Astrocyte of the cerebellum (primary cell): ENCODE measurements at regions not wholly inside any gene's neighbourhood (a gene's known extent, or its start where the extent isn't known, plus 50 kb on each side); places are given as distances from the start of the nearest gene placed in this dataset.

Experiments
- DNase-seq: peaks from one replicate; pipeline ENCODE4 v3.0.0-alpha.2; 2011; ENCODE audit warnings: low read depth
- H3K4me3 ChIP-seq: 2 replicates; pipeline ENCODE4 v1.5.1; 2011; ENCODE audit warnings: mild to moderate bottlenecking, low read depth, low read length, moderate library complexity
- CTCF ChIP-seq: IDR thresholded peaks from 2 replicates; pipeline ENCODE4 v1.5.1; 2012; ENCODE audit warnings: low read length, low read depth, moderate library complexity, mild to moderate bottlenecking; ENCODE audit errors: missing control alignments
- in situ Hi-C: cut with HindIII; loops from 2 replicates; pipeline ENCODE4 v1.10.0; 2017; ENCODE audit warnings: low sequenced_read_pairs

GRCh38 chr13:82323101-82323500 lies 1559.2 kb downstream of the SLITRK1 start:
- no peak overlapping the region for H3K4me3 ChIP-seq
- no peak for TF ChIP-seq CTCF
- DNase-seq: no peak
- in situ Hi-C loops: no loop called here

- DNase-seq: no peak
- no peak for TF ChIP-seq CTCF
- H3K4me3 ChIP-seq: no peak overlapping the region
- in situ Hi-C loops: no loop called here
Observed at GRCh38 chr13:82305588-82305987, 1576.7 kb downstream of the SLITRK1 start.

GRCh38 chr13:82298106-82298505 lies 1584.2 kb downstream of the SLITRK1 start:
- TF ChIP-seq CTCF: no peak
- in situ Hi-C loops: no loop called here
- H3K4me3 ChIP-seq: no peak overlapping the region
- DNase-seq: no peak

GRCh38 chr13:82294226-82294625 lies 1588.0 kb downstream of the SLITRK1 start:
- in situ Hi-C loops: no loop called here
- no peak for TF ChIP-seq CTCF
- DNase-seq: no peak

GRCh38 chr13:82292334-82292733 lies 1589.9 kb downstream of the SLITRK1 start:
- in situ Hi-C loops: no loop called here
- DNase-seq: no peak
- no peak overlapping the region for H3K4me3 ChIP-seq
- TF ChIP-seq CTCF: no peak

More at GRCh38 chr13:82294226-82294625, 1588.0 kb downstream of the SLITRK1 start:
- H3K4me3 ChIP-seq: no peak overlapping the region

- TF ChIP-seq CTCF: no peak
- H3K4me3 ChIP-seq: no peak overlapping the region
- in situ Hi-C loops: no loop called here
- no peak for DNase-seq
Observed at GRCh38 chr13:82291852-82292251, 1590.4 kb downstream of the SLITRK1 start.

- in situ Hi-C loops: no loop called here
- TF ChIP-seq CTCF: no peak
- no peak overlapping the region for H3K4me3 ChIP-seq
- DNase-seq: no peak
Observed at GRCh38 chr13:82275644-82276043, 1606.6 kb downstream of the SLITRK1 start.
